Uterus (tissue), 3 donors: ENCODE measurements at regions not wholly inside any gene's neighbourhood (a gene's known extent, or its start where the extent isn't known, plus 50 kb on each side); places are given as distances from the start of the nearest gene placed in this dataset.

Experiments
- DNase-seq, 2 donors: peaks; one replicate each; pipeline ENCODE4 v3.0.0-alpha.2; 2019 to 2020
- H3K27ac ChIP-seq, 2 donors: fragments of 200-600 bp; sonication (generic); 1 replicate in 1 of 2; 2 replicates in 1 of 2; pipeline ENCODE4 v1.5.1; 2016 to 2018
- H3K27me3 ChIP-seq, 2 donors: fragments of 200-600 bp; sonication (generic); one replicate each; pipeline ENCODE4 v1.5.1; 2018 to 2019; ENCODE audit warnings: control low read depth in 1 of 2
- H3K36me3 ChIP-seq, 2 donors: fragments of 200-600 bp; sonication (generic); one replicate each; pipeline ENCODE4 v1.5.1; 2019; ENCODE audit warnings: control low read depth in 1 of 2
- H3K4me1 ChIP-seq, 2 donors: fragments of 200-600 bp; sonication (generic); one replicate each; pipeline ENCODE4 v1.5.1; 2018 to 2019; ENCODE audit warnings: control low read depth in 1 of 2
- H3K4me3 ChIP-seq, 2 donors: fragments of 200-600 bp; sonication (generic); 1 replicate in 1 of 2; 2 replicates in 1 of 2; pipeline ENCODE4 v1.5.1; 2018 to 2019; ENCODE audit warnings: mild to moderate bottlenecking in 1 of 2
- H3K9me3 ChIP-seq, 2 donors: fragments of 200-600 bp; sonication (generic); one replicate each; pipeline ENCODE4 v1.5.1; 2019; ENCODE audit warnings: control low read depth in 1 of 2
- POLR2A ChIP-seq, 2 donors: fragments of 450-650 bp; IDR thresholded peaks; one replicate each; pipeline ENCODE4 v1.6.1; 2016; ENCODE audit warnings: antibody characterized with exemption in 2 of 2, mild to moderate bottlenecking in 1 of 2, moderate library complexity in 1 of 2
- intact Hi-C: fragments of 100-400 bp; cut with DNase I; formaldehyde crosslinking; loops from one replicate; pipeline ENCODE4 v1.15.1; 2023; ENCODE audit warnings: low total_unique reads
- TF ChIP-seq, protein P1 (sequence below), 4 experiments: fragments of 200-600 bp in 2 of 4; fragments of 450-650 bp in 2 of 4; sonication (generic) in 2 of 4; IDR thresholded peaks; one replicate each; pipeline ENCODE4 v1.5.1; 2016 to 2019; ENCODE audit warnings: antibody characterized with exemption in 4 of 4, mild to moderate bottlenecking in 2 of 4, moderate library complexity in 1 of 4
- donor health status: DM: yes; HTN: yes; CAD: no.

DNA sequence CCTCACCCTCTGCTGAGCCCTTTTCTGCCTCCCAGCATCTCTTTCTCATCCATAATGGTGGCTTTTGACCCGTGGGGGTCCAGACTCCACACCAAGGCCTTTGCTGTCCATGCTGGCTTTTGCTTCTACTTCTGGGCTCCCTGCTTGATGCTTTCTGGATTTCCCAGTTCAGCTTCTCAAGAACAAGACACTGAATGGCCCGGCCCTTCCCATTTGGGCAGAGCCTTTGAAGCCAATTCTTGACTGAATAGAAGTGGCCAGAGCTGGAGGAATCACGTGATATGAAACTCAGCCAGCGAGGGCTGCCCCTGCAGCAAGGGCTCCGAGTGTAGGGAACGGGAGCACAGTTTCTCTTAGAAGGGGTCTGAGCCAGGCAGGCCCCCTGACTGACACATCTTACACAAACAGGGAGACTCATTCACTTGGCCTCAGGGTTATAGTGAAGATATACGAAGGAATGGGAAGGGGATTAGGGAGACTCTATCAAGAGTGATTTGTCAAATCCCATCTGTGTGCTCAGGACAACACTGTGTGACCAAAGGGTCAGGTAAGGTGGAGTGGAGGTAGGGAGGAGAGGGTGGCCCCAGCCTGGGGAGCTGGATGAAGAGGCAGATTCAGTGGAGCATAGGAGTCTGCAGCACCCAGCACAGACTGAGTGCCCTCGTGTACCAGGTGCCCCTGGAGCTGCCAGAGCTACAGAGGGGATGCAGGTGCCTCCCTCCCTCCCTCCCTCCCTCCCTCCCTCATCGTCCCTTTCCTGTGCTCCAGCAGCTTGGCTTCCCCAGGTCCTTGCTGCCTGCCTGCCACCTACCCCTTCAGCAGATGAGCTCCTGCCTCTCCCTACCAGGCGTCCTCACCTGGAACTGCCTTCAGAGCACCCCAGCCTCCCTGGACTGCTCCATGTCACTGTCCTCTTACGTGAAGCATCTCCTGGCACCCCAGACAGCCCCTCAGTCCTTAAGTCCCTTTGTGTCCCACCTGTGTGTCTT is 106.0 kb downstream of the TRIM29 start:
- intact Hi-C loops, result no loop called here
- TF ChIP-seq POLR2A (IDR thresholded peaks at IDR 0.05), result no peak
- TF ChIP-seq, protein P1, sequence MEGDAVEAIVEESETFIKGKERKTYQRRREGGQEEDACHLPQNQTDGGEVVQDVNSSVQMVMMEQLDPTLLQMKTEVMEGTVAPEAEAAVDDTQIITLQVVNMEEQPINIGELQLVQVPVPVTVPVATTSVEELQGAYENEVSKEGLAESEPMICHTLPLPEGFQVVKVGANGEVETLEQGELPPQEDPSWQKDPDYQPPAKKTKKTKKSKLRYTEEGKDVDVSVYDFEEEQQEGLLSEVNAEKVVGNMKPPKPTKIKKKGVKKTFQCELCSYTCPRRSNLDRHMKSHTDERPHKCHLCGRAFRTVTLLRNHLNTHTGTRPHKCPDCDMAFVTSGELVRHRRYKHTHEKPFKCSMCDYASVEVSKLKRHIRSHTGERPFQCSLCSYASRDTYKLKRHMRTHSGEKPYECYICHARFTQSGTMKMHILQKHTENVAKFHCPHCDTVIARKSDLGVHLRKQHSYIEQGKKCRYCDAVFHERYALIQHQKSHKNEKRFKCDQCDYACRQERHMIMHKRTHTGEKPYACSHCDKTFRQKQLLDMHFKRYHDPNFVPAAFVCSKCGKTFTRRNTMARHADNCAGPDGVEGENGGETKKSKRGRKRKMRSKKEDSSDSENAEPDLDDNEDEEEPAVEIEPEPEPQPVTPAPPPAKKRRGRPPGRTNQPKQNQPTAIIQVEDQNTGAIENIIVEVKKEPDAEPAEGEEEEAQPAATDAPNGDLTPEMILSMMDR (IDR thresholded peaks at IDR 0.05), result no peak
- no peak for DNase-seq
- H3K4me1 ChIP-seq, result no peaks in the 10 kb centered on the region
- H3K9me3 ChIP-seq, result no peaks in the 10 kb centered on the region
- H3K4me3 ChIP-seq, result no peak overlapping the region
- H3K27ac ChIP-seq, result no peak overlapping the region
- H3K36me3 ChIP-seq, result no peaks in the 10 kb centered on the region
- H3K27me3 ChIP-seq, result no peaks in the 10 kb centered on the region

DNA sequence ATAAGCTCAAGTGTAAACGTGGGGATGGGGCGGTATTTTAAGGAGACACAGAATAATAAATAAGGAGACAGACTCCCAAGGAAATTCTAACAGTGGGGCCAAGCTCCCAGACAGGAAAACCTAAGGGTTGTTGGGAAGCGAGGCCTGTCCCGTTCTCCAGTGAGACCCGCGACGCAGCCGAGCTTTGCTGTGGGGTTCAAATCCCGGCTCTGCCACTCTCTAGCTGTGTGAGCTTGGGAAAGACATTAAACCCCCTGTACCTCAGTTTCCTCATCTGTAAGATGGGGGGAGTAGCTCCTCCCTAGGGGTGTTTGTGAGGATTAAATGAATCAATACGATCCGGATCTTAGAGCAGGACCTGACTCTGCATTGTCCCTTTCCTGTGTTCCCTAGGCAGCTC is 106.8 kb downstream of the TRIM29 start:
- H3K36me3 ChIP-seq, result no peaks in the 10 kb centered on the region
- TF ChIP-seq, protein P1 (IDR thresholded peaks at IDR 0.05), result no peak
- TF ChIP-seq POLR2A (IDR thresholded peaks at IDR 0.05), result no peak
- no peaks in the 10 kb centered on the region for H3K9me3 ChIP-seq
- H3K27me3 ChIP-seq, result no peaks in the 10 kb centered on the region
- H3K4me3 ChIP-seq, result no peak overlapping the region
- H3K27ac ChIP-seq, result no peak overlapping the region
- DNase-seq, result no peak
- intact Hi-C loops, result no loop called here
- H3K4me1 ChIP-seq, result no peaks in the 10 kb centered on the region

DNA sequence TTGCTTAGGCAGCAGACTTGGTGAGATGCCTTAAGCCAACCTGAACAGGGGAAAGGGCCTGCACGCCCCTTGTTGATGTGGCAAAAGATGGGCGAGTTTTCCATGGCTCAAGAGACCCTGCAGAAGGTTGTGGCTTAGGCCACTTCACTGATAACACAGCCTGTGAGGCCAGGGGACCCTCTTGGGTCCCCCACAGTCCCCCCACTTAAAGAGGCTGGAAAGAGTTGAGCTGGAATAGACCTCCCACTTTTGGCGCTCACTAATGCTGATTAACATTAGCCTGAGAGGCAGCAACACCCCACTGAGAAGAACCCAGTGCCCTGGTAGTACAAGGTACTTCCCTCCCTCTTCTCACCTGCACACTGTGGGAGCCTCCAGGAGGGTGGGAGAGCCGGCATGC is 107.5 kb downstream of the TRIM29 start:
- TF ChIP-seq, protein P1 (IDR thresholded peaks at IDR 0.05), result no peak
- TF ChIP-seq POLR2A (IDR thresholded peaks at IDR 0.05), result no peak
- Histone ChIP-seq H3K4me3 (no peak overlapping the region), H3K27ac (no peak overlapping the region), H3K36me3 (no peaks in the 10 kb centered on the region), H3K9me3 (no peaks in the 10 kb centered on the region), H3K27me3 (no peaks in the 10 kb centered on the region), H3K4me1 (no peaks in the 10 kb centered on the region)
- DNase-seq, result no peak
- intact Hi-C loops, result no loop called here

DNA sequence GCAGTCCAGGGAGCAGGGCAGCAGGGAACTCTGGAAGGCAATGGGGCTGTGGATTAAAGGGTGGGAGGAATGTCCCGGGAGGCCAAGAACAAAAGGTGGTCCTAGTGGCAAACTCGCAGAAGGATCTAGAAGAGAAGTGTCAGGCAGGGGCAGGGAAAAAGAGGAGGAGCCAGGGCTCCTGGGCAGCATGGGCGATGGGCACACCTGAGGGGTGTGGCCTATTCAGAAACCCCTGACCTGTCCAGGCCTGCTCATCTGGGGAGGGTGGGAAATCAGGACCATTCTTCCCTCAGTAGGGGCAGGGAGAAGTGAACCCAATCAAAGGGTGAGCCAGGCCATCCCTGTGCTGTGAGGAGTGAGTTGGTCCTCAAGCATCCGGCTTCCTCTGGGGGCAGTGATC is 108.6 kb downstream of the TRIM29 start:
- H3K9me3 ChIP-seq, result no peaks in the 10 kb centered on the region
- no peak overlapping the region for H3K4me3 ChIP-seq
- H3K36me3 ChIP-seq, result no peaks in the 10 kb centered on the region
- intact Hi-C loops, result no loop called here
- H3K4me1 ChIP-seq, result no peaks in the 10 kb centered on the region
- H3K27ac ChIP-seq, result no peak overlapping the region
- no peaks in the 10 kb centered on the region for H3K27me3 ChIP-seq
- no peak for DNase-seq
- TF ChIP-seq POLR2A (IDR thresholded peaks at IDR 0.05), result no peak
- TF ChIP-seq, protein P1 (IDR thresholded peaks at IDR 0.05), result no peak

DNA sequence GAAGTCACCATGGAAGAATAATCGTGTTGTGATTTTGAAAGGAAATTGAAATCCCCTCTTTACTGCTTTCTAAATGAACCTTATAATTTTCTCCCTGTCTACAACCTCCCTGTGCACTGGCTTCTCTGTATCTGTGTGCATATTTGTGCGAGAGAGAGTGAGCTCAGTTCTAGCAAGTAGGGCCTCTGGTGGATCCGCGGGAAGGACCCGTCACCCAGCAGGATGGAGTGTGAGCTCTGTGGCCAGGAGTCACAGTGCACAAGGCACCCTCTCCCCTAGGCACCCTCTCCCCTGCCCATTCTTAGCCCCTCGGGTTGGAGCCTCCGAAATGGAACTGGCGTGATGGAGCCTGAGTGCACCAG is 109.0 kb downstream of the TRIM29 start:
- intact Hi-C loops, result no loop called here
- H3K9me3 ChIP-seq, result no peaks in the 10 kb centered on the region
- no peaks in the 10 kb centered on the region for H3K27me3 ChIP-seq
- TF ChIP-seq, protein P1 (IDR thresholded peaks at IDR 0.05), result no peak
- no peak for TF ChIP-seq POLR2A (IDR thresholded peaks at IDR 0.05)
- H3K4me3 ChIP-seq, result no peak overlapping the region
- no peaks in the 10 kb centered on the region for H3K4me1 ChIP-seq
- H3K36me3 ChIP-seq, result no peaks in the 10 kb centered on the region
- DNase-seq, result no peak
- H3K27ac ChIP-seq, result no peak overlapping the region
